Mucosa of rectum (tissue), 2 donors: ENCODE measurements at regions not wholly inside any gene's neighbourhood (a gene's known extent, or its start where the extent isn't known, plus 50 kb on each side); places are given as distances from the start of the nearest gene placed in this dataset.

ENCODE experiments used
- H3K27ac ChIP-seq, 2 donors: one replicate each; pipeline ENCODE4 v1.7.0; 2013; ENCODE audit warnings: inconsistent platforms in 2 of 2, low read depth in 2 of 2, low read length in 2 of 2
- H3K27me3 ChIP-seq, 2 donors: one replicate each; pipeline ENCODE4 v1.7.0; 2013; ENCODE audit warnings: low read length in 2 of 2; ENCODE audit not compliant: control insufficient read depth in 2 of 2, insufficient read depth in 2 of 2
- H3K36me3 ChIP-seq, 2 donors: one replicate each; pipeline ENCODE4 v1.7.0; 2013; ENCODE audit warnings: low read length in 2 of 2; ENCODE audit not compliant: control insufficient read depth in 2 of 2, insufficient read depth in 2 of 2
- H3K4me1 ChIP-seq, 2 donors: one replicate each; pipeline ENCODE4 v1.7.0; 2013; ENCODE audit warnings: low read length in 2 of 2, mild to moderate bottlenecking in 1 of 2; ENCODE audit not compliant: control insufficient read depth in 2 of 2, insufficient read depth in 2 of 2
- H3K4me3 ChIP-seq, 2 donors: one replicate each; pipeline ENCODE4 v1.7.0; 2013; ENCODE audit warnings: low read length in 2 of 2
- H3K9ac ChIP-seq, 2 donors: one replicate each; pipeline ENCODE4 v1.7.0; 2013; ENCODE audit warnings: low read length in 2 of 2, low read depth in 1 of 2, mild to moderate bottlenecking in 1 of 2
- H3K9me3 ChIP-seq, 2 donors: one replicate each; pipeline ENCODE4 v1.7.0; 2013; ENCODE audit warnings: low read length in 2 of 2; ENCODE audit not compliant: control insufficient read depth in 2 of 2
- donor health status: healthy.
- donor health status: Normal muscosa, but diverticular disease.

- H3K27ac ChIP-seq = no peak overlapping the region
- no peaks in the 10 kb centered on the region for H3K36me3 ChIP-seq
- no peaks in the 10 kb centered on the region for H3K9me3 ChIP-seq
- no peaks in the 10 kb centered on the region for H3K27me3 ChIP-seq
- no peak overlapping the region for H3K4me3 ChIP-seq
- no peaks in the 10 kb centered on the region for H3K4me1 ChIP-seq
- no peak overlapping the region for H3K9ac ChIP-seq
Measured at GRCh38 chr11:28849053-28849452, 740.9 kb downstream of the METTL15 start.

- H3K9ac ChIP-seq = no peak overlapping the region
- H3K4me1 ChIP-seq = no peaks in the 10 kb centered on the region
- no peaks in the 10 kb centered on the region for H3K36me3 ChIP-seq
- H3K9me3 ChIP-seq = no peaks in the 10 kb centered on the region
- H3K27me3 ChIP-seq = no peaks in the 10 kb centered on the region
- H3K4me3 ChIP-seq = no peak overlapping the region
- H3K27ac ChIP-seq = no peak overlapping the region
Measured at GRCh38 chr11:28842716-28843115, 734.5 kb downstream of the METTL15 start.

- no peaks in the 10 kb centered on the region for H3K36me3 ChIP-seq
- no peak overlapping the region for H3K9ac ChIP-seq
- H3K4me3 ChIP-seq = no peak overlapping the region
- H3K27ac ChIP-seq = no peak overlapping the region
- no peaks in the 10 kb centered on the region for H3K27me3 ChIP-seq
- H3K4me1 ChIP-seq = no peaks in the 10 kb centered on the region
- H3K9me3 ChIP-seq = no peaks in the 10 kb centered on the region
Measured at GRCh38 chr11:28838741-28839140, 730.6 kb downstream of the METTL15 start.

- Histone ChIP-seq H3K27me3 (no peaks in the 10 kb centered on the region), H3K27ac (no peak overlapping the region), H3K4me3 (no peak overlapping the region), H3K4me1 (no peaks in the 10 kb centered on the region), H3K9ac (no peak overlapping the region), H3K36me3 (no peaks in the 10 kb centered on the region), H3K9me3 (no peaks in the 10 kb centered on the region)
Measured at GRCh38 chr11:28837599-28837998, 729.4 kb downstream of the METTL15 start.

- Histone ChIP-seq H3K4me3 (no peak overlapping the region), H3K9ac (no peak overlapping the region), H3K36me3 (no peaks in the 10 kb centered on the region), H3K27me3 (no peaks in the 10 kb centered on the region), H3K9me3 (no peaks in the 10 kb centered on the region), H3K27ac (no peak overlapping the region), H3K4me1 (no peaks in the 10 kb centered on the region)
Measured at GRCh38 chr11:28836285-28837081, 728.3 kb downstream of the METTL15 start.

- Histone ChIP-seq H3K4me3 (no peak overlapping the region), H3K27me3 (no peaks in the 10 kb centered on the region), H3K9me3 (no peaks in the 10 kb centered on the region), H3K9ac (no peak overlapping the region), H3K4me1 (no peaks in the 10 kb centered on the region), H3K36me3 (no peaks in the 10 kb centered on the region), H3K27ac (no peak overlapping the region)
Measured at GRCh38 chr11:28835790-28836189, 727.6 kb downstream of the METTL15 start.

- no peaks in the 10 kb centered on the region for H3K36me3 ChIP-seq
- no peaks in the 10 kb centered on the region for H3K4me1 ChIP-seq
- no peak overlapping the region for H3K4me3 ChIP-seq
- H3K9ac ChIP-seq = no peak overlapping the region
- H3K27ac ChIP-seq = no peak overlapping the region
- H3K27me3 ChIP-seq = no peaks in the 10 kb centered on the region
- H3K9me3 ChIP-seq = no peaks in the 10 kb centered on the region
Measured at GRCh38 chr11:28835317-28835716, 727.1 kb downstream of the METTL15 start.

GRCh38 chr11:28834877-28835276 lies 726.7 kb downstream of the METTL15 start:
- no peak overlapping the region for H3K9ac ChIP-seq
- H3K27ac ChIP-seq = no peak overlapping the region
- H3K9me3 ChIP-seq = no peaks in the 10 kb centered on the region
- H3K4me1 ChIP-seq = no peaks in the 10 kb centered on the region
- H3K27me3 ChIP-seq = no peaks in the 10 kb centered on the region
- H3K4me3 ChIP-seq = no peak overlapping the region
- H3K36me3 ChIP-seq = no peaks in the 10 kb centered on the region

GRCh38 chr11:28833670-28834069 lies 725.5 kb downstream of the METTL15 start:
- no peaks in the 10 kb centered on the region for H3K27me3 ChIP-seq
- no peak overlapping the region for H3K27ac ChIP-seq
- H3K4me3 ChIP-seq = no peak overlapping the region
- no peaks in the 10 kb centered on the region for H3K36me3 ChIP-seq
- H3K4me1 ChIP-seq = no peaks in the 10 kb centered on the region
- H3K9me3 ChIP-seq = no peaks in the 10 kb centered on the region
- no peak overlapping the region for H3K9ac ChIP-seq

GRCh38 chr11:28833169-28833568 lies 725.0 kb downstream of the METTL15 start:
- H3K9me3 ChIP-seq = no peaks in the 10 kb centered on the region
- H3K27ac ChIP-seq = no peak overlapping the region
- no peaks in the 10 kb centered on the region for H3K4me1 ChIP-seq
- no peak overlapping the region for H3K9ac ChIP-seq
- H3K27me3 ChIP-seq = no peaks in the 10 kb centered on the region
- no peaks in the 10 kb centered on the region for H3K36me3 ChIP-seq
- H3K4me3 ChIP-seq = no peak overlapping the region
